Uterus (tissue), 2 donors: ENCODE measurements at regions not wholly inside any gene's neighbourhood (a gene's known extent, or its start where the extent isn't known, plus 50 kb on each side); places are given as distances from the start of the nearest gene placed in this dataset.

ENCODE experiments used
- POLR2A ChIP-seq, 2 donors: fragments of 450-650 bp; IDR thresholded peaks; one replicate each; pipeline ENCODE4 v1.6.1; 2016; ENCODE audit warnings: antibody characterized with exemption in 2 of 2, mild to moderate bottlenecking in 1 of 2, moderate library complexity in 1 of 2
- TF ChIP-seq, protein P1 (sequence below), 4 experiments: fragments of 200-600 bp in 2 of 4; fragments of 450-650 bp in 2 of 4; sonication (generic) in 2 of 4; IDR thresholded peaks; one replicate each; pipeline ENCODE4 v1.5.1; 2016 to 2019; ENCODE audit warnings: antibody characterized with exemption in 4 of 4, mild to moderate bottlenecking in 2 of 4, moderate library complexity in 1 of 4

DNA sequence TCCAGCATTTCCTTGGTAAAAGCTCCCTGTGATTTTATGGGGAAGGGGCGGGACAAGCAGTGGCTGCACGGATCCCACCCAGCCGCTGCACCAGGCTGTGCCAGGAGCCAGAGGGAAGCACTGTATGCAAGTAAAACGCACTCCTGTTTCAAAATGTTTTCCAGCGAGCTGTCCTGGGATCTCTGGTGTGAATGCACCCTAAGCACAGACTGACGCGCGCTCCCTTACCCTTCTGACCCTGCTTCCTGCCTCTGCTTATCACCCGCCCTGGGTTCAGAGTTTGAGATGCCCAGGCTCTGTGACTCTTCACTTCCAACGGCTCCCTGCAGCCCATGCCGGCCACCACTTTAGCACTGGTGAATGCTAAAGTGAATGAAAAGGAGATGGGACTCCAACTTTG lies 131.2 kb downstream of the RHOU start:
- no peak for TF ChIP-seq POLR2A (IDR thresholded peaks at IDR 0.05)
- TF ChIP-seq, protein P1, sequence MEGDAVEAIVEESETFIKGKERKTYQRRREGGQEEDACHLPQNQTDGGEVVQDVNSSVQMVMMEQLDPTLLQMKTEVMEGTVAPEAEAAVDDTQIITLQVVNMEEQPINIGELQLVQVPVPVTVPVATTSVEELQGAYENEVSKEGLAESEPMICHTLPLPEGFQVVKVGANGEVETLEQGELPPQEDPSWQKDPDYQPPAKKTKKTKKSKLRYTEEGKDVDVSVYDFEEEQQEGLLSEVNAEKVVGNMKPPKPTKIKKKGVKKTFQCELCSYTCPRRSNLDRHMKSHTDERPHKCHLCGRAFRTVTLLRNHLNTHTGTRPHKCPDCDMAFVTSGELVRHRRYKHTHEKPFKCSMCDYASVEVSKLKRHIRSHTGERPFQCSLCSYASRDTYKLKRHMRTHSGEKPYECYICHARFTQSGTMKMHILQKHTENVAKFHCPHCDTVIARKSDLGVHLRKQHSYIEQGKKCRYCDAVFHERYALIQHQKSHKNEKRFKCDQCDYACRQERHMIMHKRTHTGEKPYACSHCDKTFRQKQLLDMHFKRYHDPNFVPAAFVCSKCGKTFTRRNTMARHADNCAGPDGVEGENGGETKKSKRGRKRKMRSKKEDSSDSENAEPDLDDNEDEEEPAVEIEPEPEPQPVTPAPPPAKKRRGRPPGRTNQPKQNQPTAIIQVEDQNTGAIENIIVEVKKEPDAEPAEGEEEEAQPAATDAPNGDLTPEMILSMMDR (IDR thresholded peaks at IDR 0.05) = no peak
